Body of pancreas (tissue), 4 donors: ENCODE measurements at regions not wholly inside any gene's neighbourhood (a gene's known extent, or its start where the extent isn't known, plus 50 kb on each side); places are given as distances from the start of the nearest gene placed in this dataset.

ENCODE experiments used
- CTCF ChIP-seq, 7 experiments: fragments of 450-650 bp in 4 of 7; fragments of 200-600 bp in 3 of 7; sonication (generic) in 3 of 7; IDR thresholded peaks; one replicate each; pipeline ENCODE4 v1.5.1; 2016 to 2019; ENCODE audit warnings: antibody characterized with exemption in 7 of 7
- POLR2A ChIP-seq, 3 donors: fragments of 450-650 bp; IDR thresholded peaks; one replicate each; pipeline ENCODE4 v1.6.1; 2016; ENCODE audit warnings: antibody characterized with exemption in 3 of 3, mild to moderate bottlenecking in 2 of 3

DNA sequence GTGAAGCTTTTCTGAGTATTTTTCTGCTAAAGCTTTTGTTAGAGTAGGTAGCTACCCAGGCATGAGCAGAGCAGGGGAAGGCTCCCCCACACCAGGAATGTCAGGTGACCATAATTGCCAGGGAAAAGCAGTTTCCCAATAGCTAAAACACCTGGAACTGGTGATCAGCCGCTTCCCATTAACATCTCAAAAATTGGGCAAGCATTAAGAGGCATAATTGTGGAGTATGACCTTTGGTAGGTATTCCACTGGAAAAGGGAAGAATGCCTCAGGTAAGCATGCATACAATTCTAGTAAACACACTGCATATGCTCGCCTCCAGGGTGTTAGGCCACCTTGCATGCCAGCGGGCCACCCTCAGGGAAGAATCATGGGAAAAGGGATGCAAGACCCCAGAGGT is 84.5 kb downstream of the CCR1 start:
- TF ChIP-seq CTCF (IDR thresholded peaks at IDR 0.05) = no peak
- TF ChIP-seq POLR2A (IDR thresholded peaks at IDR 0.05) = no peak
